ENCODE measurements at regions not wholly inside any gene's neighbourhood (a gene's known extent, or its start where the extent isn't known, plus 50 kb on each side); places are given as distances from the start of the nearest gene placed in this dataset.

DNA sequence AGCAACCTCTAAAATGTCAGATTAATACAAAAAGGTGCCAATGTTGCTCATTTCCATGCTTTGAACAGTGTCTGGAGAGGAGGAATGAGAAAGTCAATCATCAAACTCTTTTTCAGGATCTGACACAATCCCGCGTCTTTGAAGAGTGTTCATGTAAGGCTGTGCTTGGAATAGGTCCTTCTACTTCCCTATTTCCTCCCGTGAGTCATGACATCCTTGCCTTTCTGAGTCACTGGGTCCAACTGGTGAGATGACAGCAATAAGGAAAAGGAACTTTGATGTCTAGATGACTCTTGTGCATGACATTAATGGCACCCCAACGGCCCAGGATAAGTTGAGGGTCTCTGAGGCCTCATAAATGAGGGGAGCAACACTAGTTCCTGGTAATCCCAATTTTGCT is 109.0 kb upstream of the CELF4 start:
- Histone ChIP-seq H3K4me1 (no peaks in the 10 kb centered on the region), H3K27ac (no peak overlapping the region), H3K36me3 (no peaks in the 10 kb centered on the region), H3K27me3 (no peaks in the 10 kb centered on the region), H3K9me3 (peaks cover 0 to 7% (median 0%) of the 10 kb centered on the region in 4 donors), H3K4me3 (no peak overlapping the region)
- TF ChIP-seq EP300 (IDR thresholded peaks at IDR 0.05) (no peak), POLR2A (IDR thresholded peaks at IDR 0.05) (no peak)
- TF ChIP-seq, protein P1, sequence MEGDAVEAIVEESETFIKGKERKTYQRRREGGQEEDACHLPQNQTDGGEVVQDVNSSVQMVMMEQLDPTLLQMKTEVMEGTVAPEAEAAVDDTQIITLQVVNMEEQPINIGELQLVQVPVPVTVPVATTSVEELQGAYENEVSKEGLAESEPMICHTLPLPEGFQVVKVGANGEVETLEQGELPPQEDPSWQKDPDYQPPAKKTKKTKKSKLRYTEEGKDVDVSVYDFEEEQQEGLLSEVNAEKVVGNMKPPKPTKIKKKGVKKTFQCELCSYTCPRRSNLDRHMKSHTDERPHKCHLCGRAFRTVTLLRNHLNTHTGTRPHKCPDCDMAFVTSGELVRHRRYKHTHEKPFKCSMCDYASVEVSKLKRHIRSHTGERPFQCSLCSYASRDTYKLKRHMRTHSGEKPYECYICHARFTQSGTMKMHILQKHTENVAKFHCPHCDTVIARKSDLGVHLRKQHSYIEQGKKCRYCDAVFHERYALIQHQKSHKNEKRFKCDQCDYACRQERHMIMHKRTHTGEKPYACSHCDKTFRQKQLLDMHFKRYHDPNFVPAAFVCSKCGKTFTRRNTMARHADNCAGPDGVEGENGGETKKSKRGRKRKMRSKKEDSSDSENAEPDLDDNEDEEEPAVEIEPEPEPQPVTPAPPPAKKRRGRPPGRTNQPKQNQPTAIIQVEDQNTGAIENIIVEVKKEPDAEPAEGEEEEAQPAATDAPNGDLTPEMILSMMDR (IDR thresholded peaks at IDR 0.05): no peak
- WGBS, 2 donors: 80 to 81% methylated on average over 4 of the region's 4 CpGs
- no peak for DNase-seq (ENCODE audit: low spot score in 2 of 2)

DNA sequence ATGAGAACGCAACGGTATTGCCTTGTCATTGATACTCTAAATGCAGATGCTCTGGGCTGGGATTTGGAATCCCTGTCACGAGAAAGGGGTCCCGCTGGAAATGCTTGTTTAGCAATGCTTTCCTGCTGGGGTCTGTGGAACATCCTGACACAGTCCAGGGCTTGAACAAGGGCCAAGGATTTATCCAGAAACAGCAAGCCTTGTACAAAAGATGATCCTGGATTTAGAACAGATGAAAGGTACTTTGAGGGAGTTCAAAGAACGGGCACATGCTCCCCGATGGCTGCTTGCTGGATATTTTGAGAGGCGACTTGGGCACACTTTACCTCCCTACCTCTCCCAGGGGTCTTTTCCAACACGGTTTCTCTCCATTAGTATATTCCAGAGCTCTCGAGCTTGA is 108.1 kb upstream of the CELF4 start:
- H3K27ac ChIP-seq: no peak overlapping the region
- no peaks in the 10 kb centered on the region for H3K36me3 ChIP-seq
- H3K4me3 ChIP-seq: no peak overlapping the region
- H3K27me3 ChIP-seq: no peaks in the 10 kb centered on the region
- no peak for DNase-seq (ENCODE audit: low spot score in 2 of 2)
- TF ChIP-seq, protein P1 (IDR thresholded peaks at IDR 0.05): no peak
- TF ChIP-seq POLR2A (IDR thresholded peaks at IDR 0.05) (no peak), EP300 (IDR thresholded peaks at IDR 0.05) (no peak)
- H3K4me1 ChIP-seq: no peaks in the 10 kb centered on the region
- 66 to 70% methylated on average over 9 of the region's 9 CpGs for WGBS, 2 donors
- peaks cover 0 to 7% (median 0%) of the 10 kb centered on the region in 4 donors for H3K9me3 ChIP-seq

DNA sequence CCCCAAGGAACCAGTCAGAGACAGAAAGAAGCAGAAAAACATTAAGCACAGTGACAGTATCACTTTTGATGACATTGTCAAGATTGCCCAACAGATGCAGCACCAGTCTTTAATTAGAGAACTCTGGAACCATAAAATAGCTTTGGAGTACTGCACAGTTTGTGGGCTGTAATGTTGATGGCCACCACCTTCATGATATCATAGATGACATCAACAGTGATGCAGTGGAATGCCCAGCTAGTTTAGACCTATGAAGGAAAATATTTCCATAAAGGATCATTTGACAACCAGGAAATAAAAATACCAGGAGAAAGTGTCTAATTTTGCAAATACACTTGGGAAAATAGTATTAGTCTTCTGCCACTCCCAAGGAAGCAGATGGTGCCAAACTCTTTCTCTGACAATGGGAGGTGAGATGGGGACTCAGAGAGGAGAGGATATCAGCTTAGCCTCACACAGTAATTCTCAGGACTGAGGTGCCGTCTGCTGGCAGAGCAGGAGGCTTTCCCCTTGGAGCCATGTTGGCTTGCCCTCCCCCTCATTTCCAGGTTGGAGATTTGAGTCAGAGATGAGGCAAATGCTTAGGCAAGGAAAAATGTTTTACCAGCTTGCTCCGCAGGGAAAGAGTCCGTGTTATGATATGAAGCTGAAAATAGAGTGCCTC is 107.5 kb upstream of the CELF4 start:
- no peaks in the 10 kb centered on the region for H3K36me3 ChIP-seq
- 35 to 68% methylated on average over 3 of the region's 3 CpGs for WGBS, 2 donors

DNA sequence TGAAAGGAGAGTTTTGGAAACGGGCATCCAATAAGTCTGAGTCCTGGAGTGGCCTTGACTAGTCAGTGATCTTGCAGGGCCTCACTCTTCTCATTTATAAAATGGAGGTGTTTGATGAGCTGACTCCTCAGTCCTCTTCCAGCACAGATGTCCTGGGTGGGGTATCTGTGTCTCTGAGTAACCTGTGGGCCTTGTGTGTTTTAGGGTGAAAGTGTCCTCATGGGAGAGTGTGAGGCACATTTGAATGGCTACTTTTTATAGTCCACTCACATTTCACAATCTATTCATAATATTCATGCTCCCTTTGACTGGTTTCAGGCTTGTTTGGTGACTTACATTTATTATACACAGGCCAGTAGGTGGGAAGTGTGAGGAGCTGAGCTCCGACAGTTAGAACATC is 106.4 kb upstream of the CELF4 start:
- 82 to 92% methylated on average over 2 of the region's 2 CpGs for WGBS, 2 donors
- H3K36me3 ChIP-seq: no peaks in the 10 kb centered on the region
- no peak overlapping the region for H3K27ac ChIP-seq
- no peaks in the 10 kb centered on the region for H3K27me3 ChIP-seq
- no peak for DNase-seq (ENCODE audit: low spot score in 2 of 2)
- TF ChIP-seq POLR2A (IDR thresholded peaks at IDR 0.05) (no peak), EP300 (IDR thresholded peaks at IDR 0.05) (no peak)
- TF ChIP-seq, protein P1 (IDR thresholded peaks at IDR 0.05): no peak
- peaks cover 0 to 7% (median 0%) of the 10 kb centered on the region in 4 donors for H3K9me3 ChIP-seq
- H3K4me1 ChIP-seq: no peaks in the 10 kb centered on the region
- H3K4me3 ChIP-seq: no peak overlapping the region

More for the DNA sequence above, 107.5 kb upstream of the CELF4 start:
- H3K27me3 ChIP-seq: no peaks in the 10 kb centered on the region
- DNase-seq (ENCODE audit: low spot score in 2 of 2): no peak
- TF ChIP-seq, protein P1 (IDR thresholded peaks at IDR 0.05): no peak
- no peak for TF ChIP-seq EP300 (IDR thresholded peaks at IDR 0.05)
- TF ChIP-seq POLR2A (IDR thresholded peaks at IDR 0.05): no peak
- no peak overlapping the region for H3K27ac ChIP-seq
- H3K4me1 ChIP-seq: no peaks in the 10 kb centered on the region
- no peak overlapping the region for H3K4me3 ChIP-seq
- peaks cover 0 to 7% (median 0%) of the 10 kb centered on the region in 4 donors for H3K9me3 ChIP-seq

DNA sequence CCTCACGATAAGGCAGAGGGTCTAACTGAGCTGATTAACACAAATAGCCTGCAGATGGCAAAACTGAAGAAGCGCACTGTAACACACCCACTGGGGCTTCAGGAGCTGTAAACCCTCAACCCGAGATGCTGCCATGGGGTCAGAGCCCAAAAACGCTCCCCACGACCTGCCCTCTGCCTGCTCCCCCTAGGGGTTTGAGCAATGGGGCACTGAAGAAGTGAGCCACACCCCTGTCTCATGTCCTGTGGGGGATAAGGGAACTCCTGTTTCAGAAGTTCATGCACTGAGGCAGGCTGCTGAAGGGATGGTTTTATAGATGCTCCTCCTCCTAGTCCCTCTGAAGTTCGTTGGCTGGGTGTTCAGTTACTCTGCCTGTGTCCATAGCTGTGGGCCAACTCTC is 105.9 kb upstream of the CELF4 start:
- Histone ChIP-seq H3K36me3 (no peaks in the 10 kb centered on the region), H3K4me3 (no peak overlapping the region), H3K27me3 (no peaks in the 10 kb centered on the region), H3K9me3 (peaks cover 0 to 7% (median 0%) of the 10 kb centered on the region in 4 donors), H3K27ac (no peak overlapping the region), H3K4me1 (no peaks in the 10 kb centered on the region)
- 63 to 67% methylated on average over 5 to 6 of the region's 6 CpGs for WGBS, 2 donors
- TF ChIP-seq EP300 (IDR thresholded peaks at IDR 0.05) (no peak), POLR2A (IDR thresholded peaks at IDR 0.05) (no peak)
- TF ChIP-seq, protein P1 (IDR thresholded peaks at IDR 0.05): no peak
- DNase-seq (ENCODE audit: low spot score in 2 of 2): no peak
